GM19035 (cell line): ENCODE measurements at regions not wholly inside any gene's neighbourhood (a gene's known extent, or its start where the extent isn't known, plus 50 kb on each side); places are given as distances from the start of the nearest gene placed in this dataset.

Experiments used
- ATAC-seq: cut with Tn5 transposase; IDR thresholded peaks from one replicate; pipeline ENCODE4 v1.9.1; 2021; ENCODE audit not compliant: unreplicated experiment

DNA sequence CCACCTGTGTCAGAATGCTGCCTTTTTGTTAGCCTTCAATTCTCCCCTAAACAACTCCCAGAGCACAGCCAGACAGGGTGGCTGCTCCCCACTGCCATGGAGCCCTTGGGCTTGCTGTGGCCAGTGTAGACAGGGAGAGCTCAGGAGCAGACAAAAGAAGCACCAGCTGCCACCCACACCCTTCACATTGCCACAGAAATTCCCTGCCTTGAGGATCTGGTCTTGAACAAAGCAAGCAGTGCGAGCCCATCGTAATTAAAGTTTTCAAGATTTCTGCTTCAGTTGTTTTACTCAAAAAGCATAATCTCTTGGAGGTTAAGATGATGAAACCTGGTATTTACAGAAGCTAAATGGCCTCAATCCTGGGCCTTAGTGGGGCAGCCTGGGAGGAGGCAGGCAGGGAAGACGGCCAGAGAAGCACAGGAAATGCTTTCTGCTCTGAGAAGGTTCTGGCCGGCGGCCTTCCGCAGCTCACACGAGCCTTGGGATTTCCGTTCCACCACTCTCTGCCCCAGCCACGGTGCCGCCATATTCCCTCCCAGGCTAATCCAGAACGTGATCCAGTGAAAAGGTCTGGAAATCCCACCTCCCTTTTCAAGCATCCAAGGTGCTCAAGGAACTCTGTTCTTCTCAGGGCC, 535.2 kb downstream of the BCL11B start:
- no peak for ATAC-seq

DNA sequence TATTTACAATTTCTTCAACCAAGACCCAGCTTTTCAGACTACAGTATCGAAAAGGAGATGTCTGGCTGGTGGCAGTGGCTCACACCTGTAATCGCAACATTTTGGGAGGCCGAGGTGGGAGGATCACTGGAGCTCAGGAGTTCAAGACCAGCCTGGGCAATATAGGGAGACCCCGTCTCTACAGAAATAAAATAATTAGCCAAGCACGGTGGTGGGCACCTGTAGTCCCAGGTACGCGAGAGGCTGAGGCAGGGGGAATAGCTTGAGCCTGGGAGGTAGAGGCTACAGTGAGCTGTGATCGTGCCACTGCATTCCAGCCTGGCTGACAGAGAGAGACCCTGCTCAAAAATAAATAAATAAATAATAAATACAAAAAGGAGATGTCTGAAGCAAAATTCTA, 530.5 kb downstream of the BCL11B start:
- ATAC-seq, result no peak

DNA sequence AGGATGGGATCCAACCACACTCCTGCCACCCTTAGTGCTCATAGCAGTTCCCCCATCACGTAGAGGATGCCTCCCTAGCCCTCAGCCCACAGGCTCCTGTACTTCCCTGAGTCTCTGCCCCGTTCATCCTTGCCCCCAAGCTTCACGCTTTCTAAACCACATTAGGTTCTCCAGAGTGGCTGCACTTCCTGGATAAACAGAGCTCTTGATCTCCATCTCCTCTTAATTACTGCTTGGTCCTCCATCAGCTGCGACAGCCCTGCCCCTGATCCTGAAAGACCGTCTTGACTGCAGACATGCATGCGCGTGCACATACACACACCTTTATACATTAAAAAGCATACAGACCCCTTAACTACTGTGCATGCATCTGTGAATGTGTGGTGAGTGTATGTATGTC, 530.0 kb downstream of the BCL11B start:
- ATAC-seq, result no peak

DNA sequence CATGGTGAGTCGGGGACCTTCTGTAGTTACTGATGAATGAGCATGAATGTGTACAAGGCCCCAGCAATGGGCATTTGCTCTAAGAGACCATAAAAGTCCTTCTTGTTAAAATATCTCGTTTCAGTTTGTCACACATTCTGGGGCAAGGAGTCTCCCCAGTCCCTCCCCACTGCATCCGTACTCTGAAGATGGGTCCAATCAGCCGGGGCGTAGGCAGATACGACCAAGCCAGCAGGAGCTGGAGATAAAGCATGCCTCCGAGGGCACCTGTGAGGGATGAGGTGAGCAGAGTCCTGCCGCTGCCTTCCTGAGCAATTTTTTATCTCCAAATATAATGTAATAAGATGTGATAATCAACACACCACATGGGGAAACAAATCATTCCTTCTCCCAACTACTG, 528.5 kb downstream of the BCL11B start:
- no peak for ATAC-seq

DNA sequence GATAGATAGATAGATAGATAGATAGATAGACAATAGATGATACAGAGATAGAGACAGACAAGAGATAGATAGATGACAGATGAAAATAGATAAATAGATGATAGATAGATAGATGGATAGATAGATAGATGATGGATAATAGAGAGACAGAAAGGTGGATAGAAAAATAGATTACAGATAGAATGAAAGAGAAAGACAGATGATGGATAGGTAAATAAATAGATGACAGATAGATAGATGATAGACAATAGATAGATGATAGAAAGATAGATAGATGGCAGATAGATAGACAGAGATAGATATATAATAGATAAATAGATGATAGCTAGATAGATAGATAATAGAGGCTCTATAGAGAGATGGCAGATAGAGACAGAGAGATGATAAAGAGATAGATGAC, 523.0 kb downstream of the BCL11B start:
- ATAC-seq, result no peak

DNA sequence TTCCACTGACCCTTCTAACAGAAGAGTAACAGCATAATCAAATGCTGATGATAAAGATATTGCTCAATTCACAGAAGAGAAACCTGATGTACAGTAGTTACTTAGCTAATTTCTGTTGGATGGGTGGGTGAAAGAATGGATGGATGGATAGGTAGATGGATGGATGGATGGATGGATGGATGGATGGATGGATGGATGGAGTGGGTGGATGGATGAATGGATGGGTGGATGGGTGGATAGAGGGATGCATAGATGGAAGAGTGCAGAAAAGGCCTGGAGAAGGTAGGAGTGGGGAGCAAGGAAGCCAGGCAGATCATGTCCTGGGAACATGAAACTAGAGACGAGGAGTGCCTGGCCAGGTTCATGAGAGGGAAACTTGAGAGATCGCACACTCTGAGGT, 520.9 kb downstream of the BCL11B start:
- ATAC-seq, result no peak

DNA sequence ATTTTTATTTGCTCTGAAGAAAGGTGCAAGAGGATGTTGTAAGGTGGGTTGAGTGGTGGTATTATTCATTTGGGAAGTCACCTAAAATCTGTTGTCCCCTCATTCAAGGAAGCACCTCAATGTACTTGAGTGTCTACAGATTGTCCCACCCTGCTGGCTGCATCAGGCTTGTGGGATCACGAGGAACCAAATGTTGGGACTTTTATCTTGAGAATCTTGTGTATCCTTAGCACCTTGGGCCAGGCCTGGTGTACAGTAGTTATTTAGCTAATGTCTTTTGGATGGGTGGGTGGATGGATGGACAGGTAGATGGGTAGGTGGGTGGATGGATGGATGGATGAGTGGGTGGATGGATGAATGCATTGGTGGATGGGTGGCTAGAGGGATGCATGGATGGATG, 519.3 kb downstream of the BCL11B start:
- ATAC-seq, result no peak

DNA sequence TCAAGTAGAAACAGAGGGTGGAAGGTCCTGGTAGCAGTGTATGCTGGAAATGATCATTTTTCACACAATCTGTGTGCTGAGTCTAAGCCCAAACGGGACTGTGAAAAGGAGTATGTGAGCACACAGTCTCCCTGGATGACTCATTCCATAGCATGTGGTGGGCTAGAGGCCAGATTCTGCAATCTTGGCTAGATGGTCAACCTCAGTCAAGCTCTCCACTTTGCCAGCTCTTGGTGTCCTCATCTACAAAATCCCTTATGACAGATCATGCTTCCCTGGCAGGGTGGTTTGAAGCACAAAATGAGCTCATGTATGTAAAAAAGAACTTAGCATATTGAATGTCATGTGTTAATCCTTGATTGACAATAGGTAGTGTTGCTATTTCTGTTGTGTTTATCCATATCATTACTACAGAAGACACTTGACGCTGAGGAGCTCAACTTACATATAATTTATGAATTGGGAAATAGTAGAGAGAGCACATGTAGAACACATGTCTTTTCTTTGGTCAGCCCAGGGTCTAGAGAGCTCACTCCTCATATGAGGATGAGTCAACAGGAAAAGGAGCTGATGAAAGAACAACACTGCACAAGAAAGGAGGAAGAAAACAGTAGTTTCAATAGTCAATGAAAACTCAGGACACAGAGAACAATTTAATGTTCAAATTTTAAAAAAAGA, 517.5 kb downstream of the BCL11B start:
- no peak for ATAC-seq

DNA sequence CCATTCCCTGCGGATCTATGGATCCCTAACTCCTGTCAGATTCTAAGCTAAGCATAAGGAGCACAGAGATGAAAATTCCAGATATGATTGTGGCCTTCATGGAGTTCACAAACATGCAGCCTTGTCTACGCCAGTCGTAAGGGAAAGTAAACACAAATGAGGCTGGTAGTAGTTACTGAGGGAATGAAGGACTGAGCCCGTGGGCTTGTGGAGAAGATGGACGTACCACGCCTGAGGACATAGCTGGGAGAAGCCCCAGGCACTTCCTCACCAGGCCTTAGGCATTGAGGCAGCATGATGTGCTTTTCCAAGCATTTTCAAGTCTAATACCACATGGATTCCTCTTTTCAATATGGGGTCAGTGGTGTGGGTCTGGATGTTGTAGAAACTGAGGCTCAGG, 515.2 kb downstream of the BCL11B start:
- no peak for ATAC-seq

DNA sequence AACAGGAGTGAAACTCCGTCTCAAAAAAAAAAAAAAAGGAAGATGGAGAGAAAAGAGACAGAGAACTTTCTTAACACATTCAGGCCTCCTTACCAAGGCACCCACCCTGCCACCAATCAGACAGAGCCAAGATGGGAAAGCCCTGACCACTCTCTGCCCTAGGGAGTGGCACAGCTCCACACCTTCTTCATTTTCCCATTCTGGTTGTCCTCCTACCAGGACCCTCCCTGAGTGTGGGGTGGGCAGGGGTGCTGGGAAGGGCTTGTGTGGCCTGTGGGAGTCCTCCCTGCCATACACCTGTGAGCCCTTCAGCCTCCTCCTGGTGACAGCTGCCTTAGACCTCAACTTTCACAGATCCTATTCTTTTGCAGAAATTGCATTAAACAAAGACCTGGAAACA, 513.6 kb downstream of the BCL11B start:
- ATAC-seq, result no peak

DNA sequence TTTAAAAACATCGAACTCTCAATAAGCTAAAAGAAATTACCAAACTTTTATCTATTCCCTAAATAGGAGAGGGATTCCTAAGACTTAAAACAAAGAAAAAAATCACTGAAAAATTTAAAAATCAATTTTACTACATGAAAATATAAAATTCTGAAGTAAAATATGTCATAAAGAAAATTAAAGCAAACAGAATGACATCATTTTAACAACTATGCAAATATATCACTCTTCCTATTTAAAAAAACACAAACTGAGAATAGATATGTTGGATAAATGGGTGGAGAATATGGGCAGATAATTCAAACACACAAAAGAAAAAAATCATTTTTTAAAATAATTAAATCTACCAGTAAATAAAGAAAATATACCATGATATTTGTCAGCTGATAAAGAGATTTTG, 510.0 kb downstream of the BCL11B start:
- ATAC-seq, result no peak

DNA sequence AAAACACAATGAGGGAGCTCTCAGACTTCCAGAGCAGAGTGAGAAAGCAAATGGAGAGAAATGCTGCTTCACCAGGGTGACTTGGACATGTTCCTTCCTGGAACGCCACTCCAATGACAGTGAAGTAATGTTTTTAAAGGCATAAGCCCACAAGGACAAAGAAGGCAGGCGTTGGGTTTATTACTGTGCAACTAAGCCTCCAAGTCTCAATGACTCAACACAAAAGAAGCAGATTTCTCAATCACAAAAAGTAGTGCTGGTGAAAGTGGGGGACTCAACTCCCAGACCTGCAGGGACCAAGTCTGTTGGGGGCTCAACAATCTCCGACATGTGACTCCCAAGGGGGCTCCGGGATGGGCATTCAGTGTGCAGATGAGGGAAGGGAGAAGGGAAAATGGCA, 505.2 kb downstream of the BCL11B start:
- ATAC-seq, result no peak

DNA sequence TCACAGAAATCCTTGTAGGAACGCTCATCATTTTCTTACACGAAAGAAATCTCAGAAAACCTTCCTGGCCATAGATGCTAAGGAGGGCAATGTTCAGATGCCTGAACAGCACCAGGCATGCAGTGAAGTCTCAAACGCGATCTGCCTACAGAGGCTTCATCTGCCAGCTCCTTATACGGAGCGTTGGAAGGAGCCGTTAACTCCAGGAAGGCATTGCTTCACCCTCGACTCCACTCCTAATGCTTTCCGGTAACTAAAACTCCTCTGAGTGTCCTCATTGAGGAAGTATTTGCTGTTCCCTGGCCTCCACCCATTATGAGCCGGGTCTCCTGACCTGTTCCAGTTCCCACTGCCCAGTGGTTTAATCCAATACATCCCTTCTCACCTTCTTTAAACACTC, 502.7 kb downstream of the BCL11B start:
- ATAC-seq, result no peak

DNA sequence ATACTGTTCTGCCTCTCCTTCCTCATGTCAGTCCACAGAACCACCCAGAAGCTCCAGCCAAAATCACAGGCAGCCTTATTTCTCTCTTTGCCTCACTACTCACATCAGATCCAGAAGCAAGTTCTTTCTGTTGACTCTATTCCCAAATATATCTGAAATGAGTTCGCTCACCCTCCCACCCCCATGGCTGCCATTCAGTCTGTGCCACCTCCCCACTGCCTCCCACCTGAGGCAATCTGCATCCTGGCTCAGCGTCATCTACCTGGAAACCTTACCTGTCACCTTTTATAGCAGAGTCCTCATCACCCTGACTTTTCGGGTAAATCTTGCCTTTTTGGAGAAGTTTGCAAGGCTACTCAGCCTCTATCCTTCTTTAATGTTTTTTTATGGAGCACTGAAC, 501.8 kb downstream of the BCL11B start:
- ATAC-seq, result no peak

DNA sequence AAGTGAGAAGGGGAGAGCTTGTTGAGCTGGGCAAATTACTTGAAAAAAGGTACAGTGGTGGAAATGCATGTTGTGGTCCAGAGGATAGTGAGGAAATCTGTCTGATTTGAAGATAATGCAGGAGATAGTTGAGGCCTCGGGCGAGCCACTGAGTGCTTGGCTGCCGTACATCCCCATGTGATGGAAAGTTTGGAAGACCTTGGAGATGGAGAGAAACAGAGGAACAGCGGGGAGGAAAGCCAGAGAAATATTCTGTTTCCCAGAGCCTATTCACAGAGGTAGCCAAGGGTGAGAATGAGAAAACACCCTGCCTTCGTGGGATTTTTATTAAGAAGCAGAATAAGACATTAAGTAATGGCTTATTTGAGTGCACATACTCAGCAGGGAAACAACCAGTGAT, 498.2 kb downstream of the BCL11B start:
- no peak for ATAC-seq

DNA sequence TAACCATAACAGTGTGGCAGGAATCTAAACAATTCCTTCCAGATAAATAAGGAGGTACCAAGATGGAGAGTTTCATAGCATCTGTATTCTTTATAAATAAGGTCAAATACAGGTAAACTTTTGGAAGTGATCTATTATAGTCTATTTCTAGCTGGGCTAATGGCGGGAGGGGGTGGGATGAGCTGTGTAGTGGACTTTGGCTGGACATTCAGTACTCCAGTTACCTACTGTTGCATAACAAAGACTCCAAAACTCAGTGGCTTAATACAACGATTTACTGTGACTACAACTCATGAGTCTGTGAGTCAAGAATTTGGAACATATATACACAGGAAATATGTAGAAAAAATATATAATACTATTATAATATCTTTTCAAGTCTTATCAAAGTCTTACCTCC, 496.1 kb downstream of the BCL11B start:
- no peak for ATAC-seq

DNA sequence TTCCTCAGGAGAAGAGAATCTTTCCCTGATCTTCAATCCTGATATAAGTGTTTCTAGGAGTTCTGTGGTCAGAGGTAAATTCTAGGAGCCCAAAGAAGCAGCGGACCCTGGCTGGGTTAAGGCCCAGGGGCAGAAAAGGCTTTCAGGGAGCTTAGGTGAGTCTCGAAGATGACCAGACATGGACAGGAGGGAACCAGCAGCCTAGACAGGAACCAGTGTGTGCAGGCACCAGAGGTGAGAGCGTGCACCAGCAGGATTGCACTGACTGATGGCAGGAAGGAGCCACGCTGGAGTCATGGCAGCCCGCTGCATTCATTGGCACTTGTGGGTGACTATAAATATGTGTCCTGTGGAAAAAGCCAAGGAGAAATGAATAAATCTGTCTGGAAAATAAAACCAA, 489.9 kb downstream of the BCL11B start:
- no peak for ATAC-seq

DNA sequence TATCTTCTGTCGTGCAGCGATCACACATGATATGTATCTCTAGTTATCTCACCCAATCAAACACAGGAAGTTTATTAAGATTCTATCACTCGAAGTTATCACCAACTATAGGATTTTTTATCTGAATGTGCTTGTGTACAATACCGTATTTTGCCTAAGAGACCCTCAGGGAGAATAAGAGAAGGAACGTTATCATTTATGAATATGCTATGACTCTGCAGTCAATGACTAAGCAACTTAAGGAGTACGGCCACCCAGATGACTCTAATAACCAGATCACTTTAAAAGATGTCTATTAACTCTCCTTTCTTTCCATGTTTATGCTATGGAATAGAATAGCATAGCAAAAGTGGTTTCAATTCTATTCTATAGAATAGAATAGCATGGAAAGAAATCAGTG, 486.4 kb downstream of the BCL11B start:
- no peak for ATAC-seq

DNA sequence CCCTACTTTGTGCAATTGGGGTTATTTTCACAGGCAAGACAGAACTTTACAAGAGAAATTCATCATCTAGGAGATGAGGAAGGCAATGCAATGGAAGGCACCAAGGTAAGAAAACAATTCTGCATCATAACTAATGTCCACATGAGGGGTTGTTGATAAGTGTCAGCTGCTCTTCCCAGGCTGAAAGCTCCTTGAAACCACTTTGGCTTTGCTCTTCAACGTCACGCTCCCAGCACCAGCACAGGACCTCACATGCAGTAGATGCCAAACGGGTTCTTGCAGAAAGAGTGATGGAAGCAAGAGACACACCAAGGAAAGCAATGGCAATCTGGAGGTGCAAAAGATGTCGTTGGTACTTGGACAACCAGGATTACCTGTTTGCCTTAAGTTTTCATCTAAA, 485.5 kb downstream of the BCL11B start:
- no peak for ATAC-seq

DNA sequence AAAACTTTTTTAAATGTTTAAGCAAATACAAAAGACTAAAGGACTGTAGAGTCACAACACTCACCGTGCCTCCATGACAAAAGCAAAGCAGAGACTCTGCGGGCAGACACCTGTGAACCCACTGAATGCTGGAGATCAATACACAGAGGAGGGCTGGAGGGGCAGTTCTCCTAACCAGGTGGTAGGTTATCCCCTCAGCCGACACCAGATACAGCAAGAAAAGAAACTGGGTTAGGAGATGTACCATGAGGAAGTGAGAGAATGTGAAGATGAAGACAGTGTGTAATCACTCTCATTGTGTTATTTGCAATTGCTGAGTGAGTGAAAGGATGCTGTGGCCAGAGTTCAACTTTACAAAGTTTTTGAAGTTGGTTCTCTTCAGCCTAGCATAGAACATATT, 480.3 kb downstream of the BCL11B start:
- no peak for ATAC-seq

DNA sequence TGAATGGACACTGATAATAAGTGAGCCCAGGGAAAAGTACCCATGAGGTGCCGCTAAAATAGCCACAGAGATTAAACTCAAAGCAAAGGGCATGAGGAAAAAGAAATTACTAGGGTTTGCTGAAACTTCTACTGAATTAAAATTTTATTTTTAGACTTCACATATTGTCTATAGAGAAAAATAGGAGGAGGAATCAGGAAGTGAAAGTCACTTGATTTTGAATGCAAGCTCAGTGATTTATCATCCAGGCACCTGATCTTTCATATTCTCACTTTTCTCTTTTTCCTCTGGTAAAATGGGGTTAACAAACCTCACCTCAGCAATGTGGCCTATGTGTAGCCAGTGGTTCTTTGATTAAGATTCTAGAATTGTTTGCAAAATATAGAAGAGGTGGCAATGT, 479.8 kb downstream of the BCL11B start:
- no peak for ATAC-seq

DNA sequence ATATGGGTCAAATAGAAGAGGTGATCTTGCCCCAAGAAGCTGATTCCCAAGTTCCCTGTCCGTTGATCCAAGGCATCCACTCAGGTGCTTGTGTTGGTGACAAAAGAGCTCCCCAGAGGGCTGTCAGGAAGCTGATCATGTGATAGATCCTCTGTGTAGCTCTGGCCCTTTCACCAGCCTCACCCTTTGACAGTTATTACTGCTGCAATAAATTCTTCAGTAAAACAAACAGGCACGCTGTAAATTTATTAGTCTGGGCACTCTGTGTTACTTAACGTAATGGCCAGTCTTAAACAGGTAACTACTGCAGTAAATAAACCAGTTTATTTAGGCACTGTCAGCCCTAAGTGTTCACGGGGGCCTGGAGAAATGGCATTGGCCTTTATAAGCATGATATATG, 473.9 kb downstream of the BCL11B start:
- no peak for ATAC-seq

DNA sequence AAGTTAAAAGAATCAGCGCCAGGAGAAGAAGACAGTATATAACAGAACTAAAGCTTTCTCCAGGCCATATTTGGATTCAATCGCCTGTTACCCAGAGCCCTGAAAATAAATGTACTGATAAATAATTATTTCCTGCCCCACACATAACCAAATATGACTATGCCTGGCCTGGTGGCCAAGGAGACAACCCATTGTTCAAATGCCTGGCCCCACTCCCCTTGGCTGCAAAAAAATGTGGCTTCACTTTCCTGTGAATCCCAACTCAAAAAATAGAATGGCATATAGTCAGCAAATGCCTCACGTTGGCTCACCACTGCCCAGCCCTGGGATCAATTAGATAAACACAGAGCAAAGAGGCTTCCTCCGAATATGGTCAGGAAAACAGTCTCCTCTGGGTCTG, 472.1 kb downstream of the BCL11B start:
- no peak for ATAC-seq
